ENCODE measurements at regions not wholly inside any gene's neighbourhood (a gene's known extent, or its start where the extent isn't known, plus 50 kb on each side); places are given as distances from the start of the nearest gene placed in this dataset.

GRCh38 chr12:94783343-94783742 lies 133.0 kb upstream of the TMCC3 start:
- TF ChIP-seq, protein P1, sequence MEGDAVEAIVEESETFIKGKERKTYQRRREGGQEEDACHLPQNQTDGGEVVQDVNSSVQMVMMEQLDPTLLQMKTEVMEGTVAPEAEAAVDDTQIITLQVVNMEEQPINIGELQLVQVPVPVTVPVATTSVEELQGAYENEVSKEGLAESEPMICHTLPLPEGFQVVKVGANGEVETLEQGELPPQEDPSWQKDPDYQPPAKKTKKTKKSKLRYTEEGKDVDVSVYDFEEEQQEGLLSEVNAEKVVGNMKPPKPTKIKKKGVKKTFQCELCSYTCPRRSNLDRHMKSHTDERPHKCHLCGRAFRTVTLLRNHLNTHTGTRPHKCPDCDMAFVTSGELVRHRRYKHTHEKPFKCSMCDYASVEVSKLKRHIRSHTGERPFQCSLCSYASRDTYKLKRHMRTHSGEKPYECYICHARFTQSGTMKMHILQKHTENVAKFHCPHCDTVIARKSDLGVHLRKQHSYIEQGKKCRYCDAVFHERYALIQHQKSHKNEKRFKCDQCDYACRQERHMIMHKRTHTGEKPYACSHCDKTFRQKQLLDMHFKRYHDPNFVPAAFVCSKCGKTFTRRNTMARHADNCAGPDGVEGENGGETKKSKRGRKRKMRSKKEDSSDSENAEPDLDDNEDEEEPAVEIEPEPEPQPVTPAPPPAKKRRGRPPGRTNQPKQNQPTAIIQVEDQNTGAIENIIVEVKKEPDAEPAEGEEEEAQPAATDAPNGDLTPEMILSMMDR (IDR thresholded peaks at IDR 0.05) = no peak
- TF ChIP-seq EZH2phosphoT487 (IDR thresholded peaks at IDR 0.05) = no peak
